GM18873 (cell line): ENCODE measurements at regions not wholly inside any gene's neighbourhood (a gene's known extent, or its start where the extent isn't known, plus 50 kb on each side); places are given as distances from the start of the nearest gene placed in this dataset.

Experiments
- ATAC-seq: cut with Tn5 transposase; IDR thresholded peaks from one replicate; pipeline ENCODE4 v1.9.1; 2021; ENCODE audit warnings: mild to moderate bottlenecking, moderate library complexity, moderate number of reproducible peaks; ENCODE audit not compliant: unreplicated experiment, low FRiP score

DNA sequence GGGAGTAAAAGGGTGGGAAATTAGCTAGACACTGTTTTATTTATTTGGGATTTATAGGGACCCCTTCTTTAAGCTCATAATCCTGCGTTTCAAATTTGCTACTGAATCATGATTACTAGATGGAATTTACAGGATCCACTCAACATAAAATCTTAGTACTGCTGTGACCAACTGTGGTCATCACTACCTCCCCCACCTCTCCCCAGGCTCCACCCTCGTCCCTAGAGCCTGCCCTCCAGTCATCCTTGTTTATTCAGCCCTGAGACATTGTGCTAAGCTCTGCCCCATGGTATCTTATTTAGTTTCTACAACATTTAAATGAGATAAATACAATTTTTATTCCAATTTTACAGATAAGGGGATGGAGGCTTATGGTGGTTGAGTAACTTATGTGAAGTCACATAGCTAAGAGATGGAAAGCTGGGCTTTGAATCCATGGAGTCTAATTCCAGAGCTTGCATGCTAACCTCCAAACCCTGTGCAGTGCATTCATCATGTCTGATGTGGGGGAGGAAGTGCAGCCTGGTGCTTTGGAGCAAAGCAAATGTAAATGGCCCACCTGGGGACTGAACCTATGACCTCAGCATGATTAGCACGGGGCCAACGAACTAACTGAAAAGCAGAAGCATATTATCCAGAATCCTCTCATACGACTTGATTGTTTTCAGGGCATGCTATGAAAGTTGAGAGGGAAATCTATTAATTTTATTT, 502.4 kb downstream of the TMEM182 start:
- no peak for ATAC-seq

DNA sequence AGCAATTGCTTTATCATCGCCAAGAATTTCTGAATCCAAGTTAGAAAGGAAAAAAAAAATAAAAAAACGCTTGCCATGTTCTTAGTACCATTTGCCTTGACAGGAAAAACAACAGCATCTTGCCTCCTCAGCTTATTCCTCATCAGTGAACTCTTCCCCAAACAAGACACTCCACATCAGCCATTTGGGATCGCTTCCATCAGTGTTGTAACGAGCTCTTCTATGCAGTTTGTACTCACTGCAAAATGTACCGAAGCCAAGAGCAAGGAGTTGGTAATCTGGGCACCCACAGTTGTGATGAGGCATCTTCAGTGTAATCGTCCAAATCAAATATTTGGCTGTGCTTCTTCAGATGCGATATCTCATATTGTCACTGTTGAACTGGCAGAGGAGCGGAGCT, 503.7 kb downstream of the TMEM182 start:
- ATAC-seq: no peak

DNA sequence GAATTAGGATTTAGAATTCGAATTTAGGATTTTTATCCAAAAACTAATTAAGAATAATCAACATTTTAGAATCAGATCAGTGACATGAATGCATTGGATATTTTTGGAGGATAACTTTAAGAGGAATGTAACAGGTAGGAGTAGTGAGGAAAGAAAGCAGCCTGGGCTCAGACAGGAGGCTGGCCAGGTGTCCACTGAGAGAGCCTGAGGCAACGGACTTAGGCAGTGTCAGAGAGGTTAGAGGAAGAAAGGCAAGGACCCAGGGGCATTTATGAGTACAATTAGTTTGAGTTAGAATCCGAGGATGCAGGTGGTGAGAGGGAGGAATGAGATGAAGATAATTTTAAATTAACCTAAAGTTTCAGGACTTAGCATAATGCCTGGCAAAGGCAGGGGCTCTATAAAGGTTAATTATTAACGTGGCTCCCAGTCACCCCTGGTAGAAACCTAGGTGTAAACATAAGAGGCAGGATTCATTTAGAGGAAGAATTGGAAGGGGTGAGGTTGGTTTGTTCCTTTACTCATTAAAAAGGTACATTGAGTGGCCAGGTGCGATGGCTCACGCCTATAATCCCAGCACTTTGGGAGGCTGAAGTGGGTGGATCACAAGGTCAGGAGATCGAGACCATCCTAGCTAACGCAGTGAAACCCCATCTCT, 507.1 kb downstream of the TMEM182 start:
- no peak for ATAC-seq

DNA sequence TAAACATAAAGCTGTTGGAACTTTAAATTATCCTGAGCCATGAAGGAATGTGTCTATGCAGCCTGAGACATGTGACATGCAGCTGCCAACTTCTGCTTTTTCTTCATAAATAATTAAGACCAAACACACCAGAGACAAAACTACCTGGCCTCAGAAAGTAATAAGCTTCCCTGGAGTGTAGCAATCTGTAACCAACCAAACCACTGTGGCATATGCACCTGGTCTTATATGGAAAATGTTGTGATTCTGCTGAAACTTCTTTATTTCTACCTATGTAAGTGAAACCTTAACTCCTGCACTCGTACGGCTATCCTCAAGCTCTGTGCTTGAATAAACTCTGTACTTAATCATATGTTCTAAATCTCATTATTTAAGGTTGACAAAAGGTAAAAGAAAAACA, 515.0 kb downstream of the TMEM182 start:
- no peak for ATAC-seq

DNA sequence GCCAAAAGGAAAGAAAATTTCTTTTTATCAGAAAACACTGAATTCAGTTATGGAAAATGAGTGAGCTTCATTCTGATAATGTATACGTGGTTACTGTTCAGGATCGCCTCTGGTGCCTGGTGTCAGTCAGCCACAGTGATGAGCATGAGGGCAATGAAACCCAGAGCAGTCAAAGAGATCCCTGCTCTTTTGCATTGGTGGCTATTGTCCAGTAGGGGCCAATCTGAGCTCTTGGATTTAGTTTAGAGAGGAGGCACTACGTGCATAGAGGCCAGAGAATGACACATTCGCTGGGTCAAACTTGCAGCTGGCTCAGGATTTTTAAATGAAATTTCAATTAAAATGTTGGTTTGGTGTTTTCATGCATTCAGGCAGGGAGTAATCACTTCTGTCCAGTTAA, 522.9 kb downstream of the TMEM182 start:
- ATAC-seq: no peak

DNA sequence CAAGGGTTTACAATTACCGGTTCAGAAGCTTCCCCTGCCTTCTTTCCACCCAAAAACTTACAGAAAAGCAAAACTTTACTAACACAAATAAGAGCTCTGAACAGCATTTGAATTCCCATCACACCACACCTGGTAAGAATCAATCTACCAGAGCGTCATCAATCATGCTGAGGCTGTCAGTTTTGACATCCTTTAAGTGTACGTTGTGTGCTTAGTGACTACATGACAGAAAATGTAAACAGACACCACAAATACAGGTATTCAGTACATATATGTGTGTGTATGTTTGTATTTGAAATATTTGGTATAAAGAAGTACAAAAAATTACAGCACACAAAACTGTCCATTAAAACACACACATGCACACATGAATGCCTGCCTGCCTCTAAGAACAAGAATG, 523.5 kb downstream of the TMEM182 start:
- ATAC-seq: no peak

DNA sequence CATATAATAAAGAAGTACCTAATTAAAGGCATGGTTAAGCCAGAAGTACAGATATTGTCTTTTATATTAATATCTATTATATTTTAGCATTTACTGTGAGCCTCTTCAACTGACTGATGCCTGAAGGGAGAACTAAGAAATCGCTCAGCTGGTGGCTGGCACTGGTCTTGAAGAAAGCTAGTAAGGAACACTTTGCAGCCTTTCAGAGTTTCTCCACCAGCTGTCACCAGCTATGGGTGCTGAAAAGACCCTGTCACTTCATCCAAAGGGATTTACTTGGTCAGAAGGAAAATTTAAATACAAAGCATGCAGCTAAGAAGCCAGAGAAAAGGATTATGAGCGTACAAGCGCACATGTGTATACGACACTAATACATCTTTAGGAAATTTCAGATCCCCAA, 525.9 kb downstream of the TMEM182 start:
- no peak for ATAC-seq

DNA sequence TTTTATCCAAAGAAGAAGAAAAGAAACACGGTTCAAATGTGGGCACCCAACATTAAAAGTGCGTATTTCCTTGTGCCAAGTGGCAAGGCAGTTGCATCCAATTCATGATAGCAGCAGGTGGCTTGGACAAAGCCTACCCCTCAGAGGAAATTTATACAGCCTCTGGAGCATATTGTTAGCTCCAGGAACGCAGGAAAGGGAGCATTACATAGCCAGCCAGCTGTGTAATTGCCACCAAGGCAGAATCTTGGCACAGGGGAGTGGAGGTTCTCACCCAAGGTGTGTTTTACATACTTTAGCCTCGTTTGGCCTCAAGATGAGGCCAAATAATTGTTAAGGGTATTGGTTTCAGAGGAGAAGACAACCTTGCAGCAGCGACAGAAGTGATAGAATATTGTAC, 526.9 kb downstream of the TMEM182 start:
- ATAC-seq: no peak

DNA sequence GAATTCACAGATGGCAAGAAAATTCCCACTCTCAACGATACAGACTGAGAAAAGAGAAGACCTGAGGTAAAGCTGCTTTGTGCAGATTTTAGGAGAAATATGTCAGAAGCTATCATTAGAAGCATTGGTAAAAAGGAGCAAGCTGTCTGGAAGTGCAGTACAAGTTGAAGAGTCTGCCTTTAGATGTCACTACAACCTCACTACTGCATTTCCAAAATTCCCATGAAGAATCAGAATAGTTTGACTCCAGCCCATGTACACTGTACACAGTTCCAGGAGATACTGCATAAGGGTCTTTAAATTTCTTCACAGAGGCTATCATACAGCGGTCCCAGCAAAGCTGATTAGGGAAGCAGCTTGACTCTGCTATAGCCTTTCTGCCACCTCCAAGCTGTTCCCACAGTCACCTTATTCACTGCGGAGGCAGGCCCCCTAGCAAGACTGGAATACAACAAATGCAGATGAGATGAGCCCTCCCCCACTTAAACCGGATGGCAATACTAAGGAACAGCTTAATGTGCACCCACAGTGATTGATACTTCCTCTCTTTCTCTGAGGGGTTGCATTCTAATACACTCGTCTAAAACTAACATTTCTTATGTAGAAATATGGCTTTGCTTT, 527.4 kb downstream of the TMEM182 start:
- ATAC-seq: no peak

DNA sequence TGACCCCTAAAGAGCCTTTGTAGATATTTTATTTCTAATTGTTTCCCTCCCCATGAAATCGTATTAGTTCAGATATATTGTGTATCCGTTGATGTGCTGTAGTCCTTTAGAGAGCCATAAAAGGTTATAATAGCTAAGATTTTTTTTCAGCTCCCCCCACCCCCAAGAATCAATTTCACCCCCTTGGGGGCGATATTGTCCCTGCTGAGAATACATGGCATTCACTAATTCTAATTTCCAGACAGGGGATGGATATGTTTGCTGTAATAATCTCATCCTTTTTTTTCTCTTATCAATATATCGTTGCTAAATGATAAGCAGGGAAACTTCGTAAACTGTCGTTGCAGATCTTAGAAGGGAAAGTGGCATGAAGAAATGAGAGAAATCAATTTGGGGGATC, 530.7 kb downstream of the TMEM182 start:
- no peak for ATAC-seq

DNA sequence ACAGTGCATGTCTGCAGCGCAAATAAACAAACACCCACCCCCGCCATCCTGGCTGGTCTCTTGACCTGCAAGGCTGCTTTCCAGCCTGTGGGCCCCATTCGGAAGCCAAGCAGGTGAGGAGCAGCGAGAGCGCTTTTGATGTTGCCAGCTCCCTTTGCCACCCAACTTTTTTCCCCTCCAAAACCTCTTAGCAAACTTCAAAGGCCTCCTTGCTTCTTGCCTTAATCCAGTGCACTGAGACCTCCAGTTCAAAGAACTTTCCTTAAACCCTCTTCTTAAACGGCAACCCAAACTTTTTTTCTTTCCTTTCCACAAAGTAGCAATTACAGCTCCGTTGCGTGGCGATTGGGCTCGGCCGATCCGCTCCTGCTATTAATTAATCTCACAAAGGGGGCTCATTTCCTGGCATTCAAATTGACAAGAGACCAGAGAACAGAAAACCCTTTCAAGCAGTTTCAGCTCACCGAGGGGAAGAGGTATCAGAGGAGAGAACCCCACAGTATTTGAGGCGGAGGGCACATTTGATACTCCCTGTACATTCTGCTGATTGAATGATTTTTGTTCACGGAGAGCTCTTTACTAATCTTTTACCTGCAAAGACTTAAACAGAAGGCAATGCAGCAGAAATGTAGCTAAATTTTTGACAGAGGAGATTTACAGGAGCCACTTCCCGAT, 531.4 kb downstream of the TMEM182 start:
- no peak for ATAC-seq

DNA sequence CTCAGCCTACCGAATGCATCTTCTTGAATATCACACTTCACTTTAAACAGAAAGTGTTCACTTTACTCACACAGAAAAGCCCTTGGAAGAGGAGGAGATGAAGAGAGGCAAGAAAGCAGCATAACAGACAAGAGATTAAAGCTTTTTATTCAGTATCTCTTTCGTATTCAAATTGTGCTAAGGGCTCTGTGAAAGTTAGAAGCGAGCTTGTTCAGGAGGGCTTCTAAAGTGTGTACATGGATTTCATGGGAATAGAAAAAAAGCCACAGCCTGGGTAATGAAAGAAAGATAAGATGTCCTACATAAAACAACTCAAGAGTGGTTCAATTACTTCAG, 531.9 kb downstream of the TMEM182 start:
- no peak for ATAC-seq

DNA sequence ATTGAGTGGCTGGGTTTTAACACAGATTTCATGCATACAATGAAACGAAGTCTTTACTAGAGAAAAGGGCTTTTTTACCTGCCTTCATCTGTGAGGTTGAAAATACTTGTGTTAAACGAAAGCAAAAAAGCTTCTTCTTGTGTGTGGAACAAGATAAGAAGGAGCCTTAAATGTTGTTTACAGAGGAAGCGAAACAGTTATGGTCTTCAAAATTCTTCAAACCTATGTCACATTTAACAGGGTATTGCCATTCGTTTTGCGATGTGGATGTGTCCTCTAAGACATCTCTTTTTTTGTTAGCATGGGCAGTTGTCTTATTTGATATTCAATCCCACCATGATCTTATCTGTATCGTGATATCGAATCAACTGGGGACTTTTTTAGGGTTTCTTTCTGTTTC, 532.6 kb downstream of the TMEM182 start:
- ATAC-seq: no peak

DNA sequence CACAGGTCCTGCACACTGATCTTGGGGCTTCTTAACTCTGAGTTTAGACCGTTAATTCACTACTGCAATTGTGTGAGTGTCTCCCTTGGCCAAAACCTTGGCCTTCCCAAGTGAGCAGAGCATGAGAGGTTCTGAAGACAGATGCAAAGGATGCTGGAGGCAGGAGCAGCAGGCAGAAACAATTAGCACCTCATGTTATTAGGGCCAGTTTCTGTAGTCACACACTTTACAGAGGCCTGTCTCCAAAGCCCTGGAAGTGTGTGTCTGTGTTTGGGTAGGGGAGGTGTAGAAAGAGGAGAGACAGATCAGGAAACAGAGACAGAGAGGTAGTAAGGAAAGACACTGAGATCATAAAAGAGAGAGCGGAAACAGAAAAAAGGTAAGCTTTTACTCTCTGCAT, 533.8 kb downstream of the TMEM182 start:
- no peak for ATAC-seq

DNA sequence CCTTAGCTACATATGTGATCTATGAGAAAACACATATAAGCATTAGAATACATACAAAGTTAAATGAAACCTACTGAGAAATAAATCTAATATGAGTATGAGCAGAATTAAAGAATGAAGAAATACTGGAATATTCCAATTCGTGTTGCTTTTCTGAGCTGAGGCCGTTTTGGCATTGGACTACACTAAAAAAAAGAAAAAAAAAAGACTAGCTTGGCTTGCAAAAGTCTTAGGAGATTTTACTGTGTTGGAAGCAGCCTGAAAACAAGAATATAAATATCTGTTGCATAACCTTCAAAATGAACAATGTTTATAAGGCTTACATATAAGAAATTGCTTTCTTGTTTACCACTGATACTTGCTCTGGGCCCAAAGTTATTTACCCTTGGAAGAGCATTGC, 562.8 kb downstream of the TMEM182 start:
- no peak for ATAC-seq

DNA sequence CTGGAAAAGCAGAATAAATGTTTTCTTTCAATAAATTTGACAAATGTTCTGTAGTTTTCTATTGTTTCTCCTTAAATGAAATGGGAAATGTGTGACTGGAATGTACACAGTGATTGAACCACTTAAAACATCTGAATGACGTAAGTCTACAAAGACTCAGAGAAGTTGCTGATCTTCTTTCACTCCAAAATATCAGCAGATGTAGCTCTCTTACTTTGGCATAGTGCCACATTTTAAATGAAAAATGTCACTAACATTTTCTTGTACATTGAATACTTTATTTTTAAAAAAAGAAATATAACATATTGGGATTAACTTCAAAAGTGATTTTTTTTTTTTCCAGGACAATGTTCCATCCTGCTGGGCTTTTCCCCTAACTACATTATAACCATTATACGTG, 565.6 kb downstream of the TMEM182 start:
- no peak for ATAC-seq

DNA sequence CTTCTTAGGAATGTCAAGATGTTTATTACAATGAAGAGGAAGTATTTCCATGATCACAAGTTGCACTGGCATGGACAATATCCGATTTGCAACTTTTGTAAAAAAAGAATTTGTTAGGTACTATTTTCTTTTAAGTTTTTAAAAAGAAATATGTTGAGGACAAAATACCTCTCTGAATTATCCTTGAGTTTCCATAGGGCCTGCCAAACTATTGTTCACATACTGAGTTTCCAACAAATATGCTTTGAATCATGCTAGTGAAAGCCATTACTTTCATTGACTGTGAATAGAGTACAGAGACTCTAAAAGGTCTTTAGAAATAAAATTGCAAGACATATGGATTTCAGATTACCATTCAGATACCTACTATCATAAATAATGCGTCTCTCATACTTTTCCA, 566.1 kb downstream of the TMEM182 start:
- ATAC-seq: no peak

DNA sequence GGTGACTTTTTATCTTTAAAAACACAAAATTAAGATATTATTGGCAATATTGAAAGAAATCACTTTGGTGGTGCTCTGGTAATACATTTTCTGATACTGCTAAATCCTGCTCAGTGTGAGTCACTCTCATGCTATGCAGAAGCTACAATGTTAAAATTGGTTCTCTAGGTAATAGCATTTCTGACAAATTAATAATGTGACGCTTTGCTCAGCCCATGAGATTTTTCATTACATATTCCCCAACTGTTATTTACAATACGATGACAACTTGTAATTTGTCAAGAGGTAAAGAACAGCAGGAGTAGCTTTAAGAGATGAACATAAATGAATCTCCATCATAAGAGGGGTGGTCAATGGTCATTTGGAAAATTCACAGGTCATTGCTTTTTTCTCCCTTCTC, 573.6 kb downstream of the TMEM182 start:
- no peak for ATAC-seq

DNA sequence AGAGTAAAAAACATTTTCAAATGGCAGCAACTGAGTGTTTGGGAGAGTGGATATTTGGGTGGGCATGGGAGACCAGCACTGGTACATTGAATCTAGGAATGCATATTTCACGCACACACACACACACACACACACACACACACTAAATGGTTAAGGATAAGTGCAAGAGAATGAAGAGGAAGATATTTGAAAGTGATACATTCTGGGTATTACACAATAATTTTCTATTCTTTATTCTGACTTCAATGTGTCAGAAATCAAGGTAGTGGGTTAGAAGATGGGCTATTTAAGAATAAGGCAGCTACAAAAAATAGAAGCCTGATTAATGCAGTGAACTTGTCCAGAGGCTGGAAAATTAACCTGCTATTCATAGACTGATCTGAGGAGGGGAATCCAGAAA, 577.0 kb downstream of the TMEM182 start:
- ATAC-seq: no peak

DNA sequence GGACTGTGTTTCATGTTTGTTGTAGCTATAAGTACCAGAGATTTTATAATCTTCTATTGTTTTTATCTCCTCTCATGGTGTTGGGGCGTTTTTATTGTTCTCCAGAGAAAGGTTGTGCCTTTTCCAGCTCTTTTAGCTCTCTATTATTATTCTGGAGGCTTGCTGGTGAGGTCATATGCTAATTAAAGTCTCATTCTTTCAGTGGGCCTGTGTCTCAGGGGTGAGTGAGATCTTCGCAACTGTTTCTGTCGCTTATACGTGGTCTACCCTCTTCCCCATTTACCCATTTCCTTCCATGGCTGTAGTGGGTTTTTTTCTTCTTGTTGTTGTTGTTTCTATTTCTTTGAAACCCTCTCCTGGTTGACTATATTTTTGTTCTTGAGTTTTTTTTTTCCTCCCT, 584.9 kb downstream of the TMEM182 start:
- ATAC-seq: no peak

DNA sequence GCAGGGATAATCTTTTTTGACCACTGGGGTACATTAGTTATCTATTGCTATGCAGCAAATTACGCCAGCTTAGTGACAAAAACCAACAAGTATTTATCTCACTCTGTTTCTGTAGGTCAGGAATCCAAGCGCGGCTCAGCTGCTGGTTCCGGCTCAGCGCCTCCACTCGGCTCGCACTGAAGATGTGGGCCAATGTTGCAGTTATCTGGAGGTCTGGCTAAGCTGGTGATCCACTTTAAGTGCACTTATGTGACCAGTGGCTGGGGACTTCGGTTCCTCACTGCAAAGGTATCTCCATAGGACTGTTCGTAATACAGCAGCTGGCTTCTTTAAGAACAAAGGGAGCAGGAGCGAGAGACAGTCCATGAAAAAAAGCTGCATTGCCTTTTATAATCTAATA, 591.9 kb downstream of the TMEM182 start:
- no peak for ATAC-seq

DNA sequence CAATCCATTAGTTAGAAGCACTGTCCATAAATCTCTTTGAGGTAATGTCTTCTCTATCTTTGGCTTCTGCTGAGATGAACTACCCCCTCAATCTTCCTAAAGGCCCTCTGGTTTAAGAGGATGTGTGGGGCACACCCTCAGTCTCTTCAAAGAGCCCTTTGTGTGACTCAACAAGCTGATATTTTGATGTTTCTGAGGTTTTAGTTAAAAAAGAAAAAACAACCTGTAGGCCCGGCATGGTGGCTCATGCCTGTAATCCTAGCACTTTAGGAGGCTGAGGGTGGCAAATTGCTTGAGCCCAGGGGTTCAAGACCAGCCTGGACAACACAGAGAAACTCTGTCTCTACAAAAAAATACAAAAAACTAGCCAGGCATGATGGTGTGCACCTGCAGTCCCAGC, 593.5 kb downstream of the TMEM182 start:
- no peak for ATAC-seq
